ENCODE measurements at regions not wholly inside any gene's neighbourhood (a gene's known extent, or its start where the extent isn't known, plus 50 kb on each side); places are given as distances from the start of the nearest gene placed in this dataset.
A peak's percentile ranks its signal among the peaks of the same experiment; 100 is the strongest.
"Not testable (repeated sequence)": the region's sequence is repeated elsewhere in the genome, so short reads cannot be mapped to it uniquely, and the experiment has no call there.

DNA sequence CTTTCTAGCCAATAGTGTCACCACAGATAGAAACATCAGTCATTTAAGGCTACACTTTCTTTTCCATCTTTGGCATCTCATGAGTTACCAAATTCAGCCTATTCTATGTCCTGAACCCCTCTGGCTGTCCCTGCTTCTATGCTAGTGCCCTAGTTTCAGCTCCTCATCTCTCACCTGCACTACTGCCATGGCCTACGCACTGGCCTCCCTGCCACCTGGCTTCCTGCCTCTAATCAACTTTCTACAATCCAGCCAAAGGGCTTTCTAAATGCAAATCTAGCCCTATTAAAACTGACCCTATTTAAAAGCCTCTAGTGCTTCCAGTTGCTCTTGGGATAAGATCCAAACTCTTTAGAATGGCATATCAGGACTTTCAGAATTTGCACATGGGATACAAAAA is 482.9 kb downstream of the TMEM38B start:
- Histone ChIP-seq H3K4me3 (ENCODE audit: low read length) (no peak overlapping the region), H3K4me2 (ENCODE audit: low read depth, low read length) (no peak overlapping the region), H3K36me3 (replicated peaks; ENCODE audit: insufficient read depth, low read length) (no peaks in the 10 kb centered on the region), H3K27ac (ENCODE audit: low read length) (no peak overlapping the region), H3K9me2 (replicated peaks; ENCODE audit: insufficient read depth, low read length) (no peaks in the 10 kb centered on the region), H3F3A (ENCODE audit: insufficient read depth, low read length) (no peaks in the 10 kb centered on the region), H3K9me3 (replicated peaks; ENCODE audit: insufficient read depth, low read length) (no peaks in the 10 kb centered on the region), H3K4me1 (ENCODE audit: low read length) (no peaks in the 10 kb centered on the region), H4K20me1 (ENCODE audit: insufficient read depth, low read length) (no peaks in the 10 kb centered on the region), H3K9ac (ENCODE audit: low read length) (no peak overlapping the region), H2AFZ (ENCODE audit: low read length) (no peak overlapping the region), H3K27me3 (replicated peaks; ENCODE audit: insufficient read depth, low read length) (no peaks in the 10 kb centered on the region), H3K79me2 (ENCODE audit: low read length) (no peaks in the 10 kb centered on the region)
- TF ChIP-seq, protein P1, sequence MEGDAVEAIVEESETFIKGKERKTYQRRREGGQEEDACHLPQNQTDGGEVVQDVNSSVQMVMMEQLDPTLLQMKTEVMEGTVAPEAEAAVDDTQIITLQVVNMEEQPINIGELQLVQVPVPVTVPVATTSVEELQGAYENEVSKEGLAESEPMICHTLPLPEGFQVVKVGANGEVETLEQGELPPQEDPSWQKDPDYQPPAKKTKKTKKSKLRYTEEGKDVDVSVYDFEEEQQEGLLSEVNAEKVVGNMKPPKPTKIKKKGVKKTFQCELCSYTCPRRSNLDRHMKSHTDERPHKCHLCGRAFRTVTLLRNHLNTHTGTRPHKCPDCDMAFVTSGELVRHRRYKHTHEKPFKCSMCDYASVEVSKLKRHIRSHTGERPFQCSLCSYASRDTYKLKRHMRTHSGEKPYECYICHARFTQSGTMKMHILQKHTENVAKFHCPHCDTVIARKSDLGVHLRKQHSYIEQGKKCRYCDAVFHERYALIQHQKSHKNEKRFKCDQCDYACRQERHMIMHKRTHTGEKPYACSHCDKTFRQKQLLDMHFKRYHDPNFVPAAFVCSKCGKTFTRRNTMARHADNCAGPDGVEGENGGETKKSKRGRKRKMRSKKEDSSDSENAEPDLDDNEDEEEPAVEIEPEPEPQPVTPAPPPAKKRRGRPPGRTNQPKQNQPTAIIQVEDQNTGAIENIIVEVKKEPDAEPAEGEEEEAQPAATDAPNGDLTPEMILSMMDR (IDR thresholded peaks at IDR 0.05; ENCODE audit: low read length) = no peak
- no peak for TF ChIP-seq EZH2 (optimal IDR thresholded peaks at IDR 0.05; ENCODE audit: low read depth, low read length)
- TF ChIP-seq EZH2phosphoT487 (IDR thresholded peaks at IDR 0.05; ENCODE audit: low read length) = no peak
- DNase-seq = no peak

DNA sequence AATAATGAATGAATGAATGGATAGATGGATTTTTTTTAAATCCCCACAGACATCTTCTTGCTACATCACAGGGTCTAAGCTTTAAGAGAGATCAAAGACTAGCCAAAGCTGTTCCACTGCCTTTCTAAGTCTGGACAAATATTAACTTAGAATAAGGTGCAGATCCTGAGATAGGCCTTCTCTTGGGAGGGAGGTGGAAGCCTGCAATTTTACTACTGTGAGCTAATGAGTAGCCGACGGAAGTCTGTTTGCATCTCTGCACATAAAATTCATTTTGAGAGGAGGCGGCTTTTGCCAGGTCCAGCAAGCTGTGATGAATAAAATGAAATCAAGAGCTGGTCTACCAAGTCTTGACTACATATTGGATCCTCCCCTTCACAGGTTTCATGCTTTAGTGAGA is 484.9 kb downstream of the TMEM38B start:
- no peaks in the 10 kb centered on the region for H4K20me1 ChIP-seq (ENCODE audit: insufficient read depth, low read length)
- H3K4me2 ChIP-seq (ENCODE audit: low read depth, low read length) = no peak overlapping the region
- H3K27ac ChIP-seq (ENCODE audit: low read length) = no peak overlapping the region
- H3K4me1 ChIP-seq (ENCODE audit: low read length) = no peaks in the 10 kb centered on the region
- H3K36me3 ChIP-seq (replicated peaks; ENCODE audit: insufficient read depth, low read length) = no peaks in the 10 kb centered on the region
- no peaks in the 10 kb centered on the region for H3K9me2 ChIP-seq (replicated peaks; ENCODE audit: insufficient read depth, low read length)
- no peak overlapping the region for H3K9ac ChIP-seq (ENCODE audit: low read length)
- H3K79me2 ChIP-seq (ENCODE audit: low read length) = no peaks in the 10 kb centered on the region
- H2AFZ ChIP-seq (ENCODE audit: low read length) = no peak overlapping the region
- no peaks in the 10 kb centered on the region for H3K27me3 ChIP-seq (replicated peaks; ENCODE audit: insufficient read depth, low read length)
- H3F3A ChIP-seq (ENCODE audit: insufficient read depth, low read length) = no peaks in the 10 kb centered on the region
- no peak for TF ChIP-seq EZH2phosphoT487 (IDR thresholded peaks at IDR 0.05; ENCODE audit: low read length)
- DNase-seq = no peak
- H3K4me3 ChIP-seq (ENCODE audit: low read length) = no peak overlapping the region
- no peaks in the 10 kb centered on the region for H3K9me3 ChIP-seq (replicated peaks; ENCODE audit: insufficient read depth, low read length)

DNA sequence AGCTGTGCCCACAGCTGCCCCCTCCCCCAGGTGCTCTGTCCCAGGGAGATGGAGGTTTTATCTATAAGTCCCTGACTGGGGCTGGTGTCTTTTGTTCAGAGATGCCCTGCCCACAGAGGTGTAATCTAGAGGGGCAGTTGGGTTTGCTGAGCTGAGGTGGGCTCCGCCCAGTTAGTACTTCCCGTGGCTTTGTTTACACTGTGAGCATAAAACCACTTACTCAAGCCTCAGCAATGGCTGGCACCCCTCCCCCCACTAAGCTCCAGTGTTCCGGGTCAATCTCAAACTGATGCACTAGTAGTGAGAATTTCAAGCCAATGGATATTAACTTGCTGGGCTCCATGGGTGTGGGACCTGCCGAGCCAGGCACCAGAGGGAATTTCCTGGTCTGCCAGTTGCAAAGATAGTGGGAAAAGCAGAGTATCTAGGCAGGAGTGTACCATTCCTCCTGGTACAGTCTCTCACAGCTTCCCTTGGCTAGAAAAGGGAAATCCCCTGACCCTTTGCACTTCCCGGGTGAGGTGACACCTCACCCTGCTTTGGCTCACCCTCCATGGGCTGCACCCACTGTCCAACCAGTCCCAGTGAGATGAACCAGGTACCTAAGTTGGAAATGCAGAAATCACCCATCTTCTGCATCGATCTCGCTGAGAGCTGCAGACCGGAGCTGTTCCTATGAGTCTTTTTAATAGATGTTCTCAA is 509.6 kb downstream of the TMEM38B start:
- H2AFZ ChIP-seq (ENCODE audit: low read length); H3F3A ChIP-seq (ENCODE audit: insufficient read depth, low read length); DNase-seq; H3K9ac ChIP-seq (ENCODE audit: low read length); H3K9me3 ChIP-seq (replicated peaks; ENCODE audit: insufficient read depth, low read length); H3K27ac ChIP-seq (ENCODE audit: low read length); H3K79me2 ChIP-seq (ENCODE audit: low read length); H3K9me2 ChIP-seq (replicated peaks; ENCODE audit: insufficient read depth, low read length); H3K4me2 ChIP-seq (ENCODE audit: low read depth, low read length); H3K4me3 ChIP-seq (ENCODE audit: low read length); H3K27me3 ChIP-seq (replicated peaks; ENCODE audit: insufficient read depth, low read length); H4K20me1 ChIP-seq (ENCODE audit: insufficient read depth, low read length); H3K36me3 ChIP-seq (replicated peaks; ENCODE audit: insufficient read depth, low read length); H3K4me1 ChIP-seq (ENCODE audit: low read length): not testable (repeated sequence)

DNA sequence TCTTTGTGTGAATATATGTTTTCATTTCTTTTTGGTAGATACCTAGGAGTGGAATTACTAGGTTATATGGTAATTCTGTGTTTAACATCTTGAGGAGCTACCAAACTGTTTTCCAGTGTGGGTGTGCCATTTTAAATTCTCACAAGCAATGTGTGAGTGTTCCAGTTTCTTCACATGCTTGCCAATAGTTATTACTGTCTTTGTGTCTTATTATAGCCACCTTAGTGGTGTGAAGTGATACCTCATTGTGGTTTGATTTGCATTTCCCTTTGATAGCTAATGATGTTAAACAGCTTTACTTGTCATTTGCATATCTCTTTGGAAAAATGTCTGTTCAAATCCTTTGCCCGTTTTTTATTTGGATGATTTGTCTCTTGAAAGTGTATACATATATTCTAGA is 513.0 kb downstream of the TMEM38B start:
- no peaks in the 10 kb centered on the region for H3K9me2 ChIP-seq (replicated peaks; ENCODE audit: insufficient read depth, low read length)
- no peaks in the 10 kb centered on the region for H3F3A ChIP-seq (ENCODE audit: insufficient read depth, low read length)
- H3K4me2 ChIP-seq (ENCODE audit: low read depth, low read length) = no peak overlapping the region
- H3K27me3 ChIP-seq (replicated peaks; ENCODE audit: insufficient read depth, low read length) = no peaks in the 10 kb centered on the region
- H3K9ac ChIP-seq (ENCODE audit: low read length) = no peak overlapping the region
- no peak overlapping the region for H3K27ac ChIP-seq (ENCODE audit: low read length)
- no peaks in the 10 kb centered on the region for H3K9me3 ChIP-seq (replicated peaks; ENCODE audit: insufficient read depth, low read length)
- H3K4me3 ChIP-seq (ENCODE audit: low read length) = no peak overlapping the region
- H3K79me2 ChIP-seq (ENCODE audit: low read length) = no peaks in the 10 kb centered on the region
- peak; percentile 23 for DNase-seq
- H3K4me1 ChIP-seq (ENCODE audit: low read length) = no peaks in the 10 kb centered on the region
- H4K20me1 ChIP-seq (ENCODE audit: insufficient read depth, low read length) = no peaks in the 10 kb centered on the region
- H3K36me3 ChIP-seq (replicated peaks; ENCODE audit: insufficient read depth, low read length) = no peaks in the 10 kb centered on the region
- TF ChIP-seq EZH2 (optimal IDR thresholded peaks at IDR 0.05; ENCODE audit: low read depth, low read length) (no peak), EZH2phosphoT487 (IDR thresholded peaks at IDR 0.05; ENCODE audit: low read length) (no peak)
- TF ChIP-seq, protein P1 (IDR thresholded peaks at IDR 0.05; ENCODE audit: low read length) = no peak
- H2AFZ ChIP-seq (ENCODE audit: low read length) = no peak overlapping the region

Measured in MM.1S (cell line).